Hindlimb muscle (tissue), 1 donor: ENCODE measurements at regions not wholly inside any gene's neighbourhood (a gene's known extent, or its start where the extent isn't known, plus 50 kb on each side); places are given as distances from the start of the nearest gene placed in this dataset.

Experiments used
- DNase-seq: peaks from one replicate; pipeline ENCODE4 v3.0.0-alpha.2; 2013

GRCh38 chr3:76702676-76703075 lies 337.2 kb upstream of the ROBO2 start:
- DNase-seq, result no peak

- no peak for DNase-seq
Observed at GRCh38 chr3:76715426-76715825, 324.5 kb upstream of the ROBO2 start.

- no peak for DNase-seq
Observed at GRCh38 chr3:76723366-76723765, 316.5 kb upstream of the ROBO2 start.

DNA sequence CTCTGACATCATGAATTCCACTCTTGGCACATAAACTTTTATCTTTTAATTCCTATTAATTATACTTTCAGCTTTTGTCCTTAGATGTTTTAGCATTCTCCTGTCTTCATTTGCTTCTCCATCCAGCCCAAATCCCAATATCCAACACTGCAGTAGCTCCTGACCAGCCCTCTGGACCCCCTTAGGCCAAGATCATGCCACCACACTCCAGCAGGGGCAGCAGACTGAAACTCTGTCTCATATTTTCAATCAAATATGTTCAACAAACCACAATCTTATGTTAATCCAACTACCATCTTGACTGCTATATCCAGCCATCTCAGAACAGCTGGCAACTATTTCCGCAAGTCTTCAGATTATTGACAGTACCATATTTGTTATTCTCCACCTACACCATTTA lies 315.8 kb upstream of the ROBO2 start:
- no peak for DNase-seq

GRCh38 chr3:76724706-76725105 lies 315.2 kb upstream of the ROBO2 start:
- no peak for DNase-seq

DNA sequence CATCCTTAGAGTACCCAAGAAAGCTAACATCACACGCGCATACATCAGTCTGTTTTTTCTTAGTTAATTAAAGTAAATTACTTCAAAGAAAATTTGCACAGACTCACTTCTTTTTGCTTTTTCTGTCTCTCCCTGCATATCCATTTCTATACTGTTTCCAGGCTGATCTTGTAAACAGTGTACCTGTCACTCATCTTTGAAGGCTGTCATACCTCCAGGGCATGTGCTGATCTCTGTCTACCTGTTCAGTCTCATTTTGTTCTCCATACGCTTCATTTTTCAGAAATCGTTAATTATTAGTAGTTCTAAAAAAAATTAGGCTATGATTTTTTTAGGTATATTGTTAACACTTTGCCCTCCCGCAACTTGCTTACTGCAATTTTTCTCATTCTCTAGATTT lies 313.9 kb upstream of the ROBO2 start:
- no peak for DNase-seq

- DNase-seq, result no peak
Observed at GRCh38 chr3:76728426-76728825, 311.5 kb upstream of the ROBO2 start.

DNA sequence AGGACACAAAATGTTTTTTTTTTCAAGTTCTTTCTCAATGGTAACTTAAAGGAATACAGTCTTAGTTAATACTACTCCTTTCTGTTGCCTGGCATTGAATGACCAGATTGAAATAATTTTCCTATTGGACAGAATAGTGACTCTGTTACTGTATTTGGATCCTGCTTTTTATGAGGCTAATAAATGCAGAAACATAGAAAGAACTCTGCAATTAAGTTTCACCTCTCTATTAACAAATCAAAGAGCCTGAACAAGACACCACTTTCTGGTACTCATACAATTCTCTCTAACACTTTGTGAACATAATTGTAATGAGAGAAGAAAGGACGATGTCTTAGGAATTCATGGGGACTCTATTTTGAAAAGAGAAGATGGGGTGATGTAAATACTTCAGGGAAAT lies 308.4 kb upstream of the ROBO2 start:
- no peak for DNase-seq

- no peak for DNase-seq
Observed at GRCh38 chr3:76733073-76733759, 306.7 kb upstream of the ROBO2 start.

DNA sequence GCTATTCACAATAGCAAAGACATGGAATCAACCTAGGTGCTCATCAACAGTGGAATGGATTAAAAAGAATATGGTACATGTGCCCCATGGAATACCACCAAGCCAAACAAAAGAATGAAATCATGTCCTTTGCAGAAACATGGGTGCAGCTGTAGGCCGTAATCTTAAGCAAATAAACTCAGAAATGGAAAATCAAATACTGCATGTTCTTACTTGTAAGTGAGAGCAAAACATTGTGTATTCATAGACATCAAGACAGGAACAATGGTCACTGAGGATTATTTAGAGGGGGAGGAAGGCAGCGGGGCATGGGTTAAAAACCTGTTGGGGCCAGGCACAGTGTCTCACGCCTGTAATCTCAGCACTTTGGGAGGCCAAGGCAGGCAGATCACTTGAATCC lies 304.7 kb upstream of the ROBO2 start:
- no peak for DNase-seq

GRCh38 chr3:76753599-76753998 lies 286.3 kb upstream of the ROBO2 start:
- DNase-seq, result no peak

- no peak for DNase-seq
Observed at GRCh38 chr3:76754247-76754646, 285.7 kb upstream of the ROBO2 start.

GRCh38 chr3:76756577-76756976 lies 283.3 kb upstream of the ROBO2 start:
- no peak for DNase-seq

- no peak for DNase-seq
Observed at GRCh38 chr3:76760336-76760735, 279.6 kb upstream of the ROBO2 start.

- DNase-seq, result no peak
Observed at GRCh38 chr3:76765511-76765910, 274.4 kb upstream of the ROBO2 start.

GRCh38 chr3:76768912-76769311 lies 271.0 kb upstream of the ROBO2 start:
- no peak for DNase-seq

GRCh38 chr3:76776927-76777326 lies 263.0 kb upstream of the ROBO2 start:
- no peak for DNase-seq

DNA sequence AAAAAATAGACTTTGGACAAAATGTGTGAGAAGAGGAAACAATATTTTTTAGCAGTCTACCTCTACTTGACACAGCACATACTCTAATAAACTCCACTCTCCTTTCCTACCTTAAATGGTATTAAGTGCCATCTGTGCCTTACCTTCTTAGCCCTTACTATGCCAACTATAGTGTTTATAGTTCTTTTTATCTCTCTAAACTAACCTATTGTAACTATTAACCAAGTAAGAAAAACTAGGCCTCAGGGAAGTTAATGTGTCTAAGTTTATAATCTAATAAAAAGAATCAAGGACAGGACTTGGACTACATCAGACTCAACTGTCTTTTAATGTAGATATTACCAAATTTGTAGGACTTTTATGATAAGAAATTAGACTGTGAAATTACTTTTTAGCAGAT lies 251.7 kb upstream of the ROBO2 start:
- no peak for DNase-seq

DNA sequence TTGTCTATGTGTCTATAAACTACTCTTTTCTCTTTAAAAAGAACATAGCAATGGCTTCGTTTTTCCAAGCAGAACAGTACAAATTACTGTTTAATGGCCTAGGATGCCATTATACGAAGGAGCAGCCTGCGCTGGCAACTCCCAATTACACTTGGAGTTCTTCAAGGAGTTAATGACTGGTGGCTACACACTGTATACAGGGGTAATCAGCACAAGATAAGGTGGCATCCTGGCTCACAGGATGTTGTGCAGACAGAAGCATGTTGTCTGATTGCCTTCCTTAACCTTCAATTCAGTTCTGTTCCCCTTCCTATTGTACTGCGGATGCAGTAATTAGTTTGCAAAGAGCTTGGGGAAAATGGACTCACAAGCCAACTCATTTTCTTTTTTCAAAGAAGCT lies 250.7 kb upstream of the ROBO2 start:
- DNase-seq, result no peak

DNA sequence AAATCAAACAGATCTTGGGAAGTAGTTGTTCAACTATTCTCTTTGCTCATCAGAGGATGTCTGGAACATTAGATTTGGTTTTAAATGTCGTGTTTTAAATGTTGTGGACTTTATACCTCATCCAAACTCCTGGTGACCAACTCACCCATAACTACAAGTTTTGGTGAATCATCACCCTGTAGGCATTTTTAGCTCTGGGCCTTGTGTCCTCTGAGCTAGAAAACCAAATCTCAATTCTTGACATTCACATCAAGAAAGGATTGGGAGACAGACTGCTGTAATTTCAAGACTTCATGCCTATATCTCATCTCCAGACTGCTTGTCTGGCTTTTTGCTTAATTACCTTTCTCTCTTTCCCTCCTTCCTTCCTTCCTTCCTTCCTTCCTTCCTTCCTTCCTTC lies 228.5 kb upstream of the ROBO2 start:
- DNase-seq, result no peak

DNA sequence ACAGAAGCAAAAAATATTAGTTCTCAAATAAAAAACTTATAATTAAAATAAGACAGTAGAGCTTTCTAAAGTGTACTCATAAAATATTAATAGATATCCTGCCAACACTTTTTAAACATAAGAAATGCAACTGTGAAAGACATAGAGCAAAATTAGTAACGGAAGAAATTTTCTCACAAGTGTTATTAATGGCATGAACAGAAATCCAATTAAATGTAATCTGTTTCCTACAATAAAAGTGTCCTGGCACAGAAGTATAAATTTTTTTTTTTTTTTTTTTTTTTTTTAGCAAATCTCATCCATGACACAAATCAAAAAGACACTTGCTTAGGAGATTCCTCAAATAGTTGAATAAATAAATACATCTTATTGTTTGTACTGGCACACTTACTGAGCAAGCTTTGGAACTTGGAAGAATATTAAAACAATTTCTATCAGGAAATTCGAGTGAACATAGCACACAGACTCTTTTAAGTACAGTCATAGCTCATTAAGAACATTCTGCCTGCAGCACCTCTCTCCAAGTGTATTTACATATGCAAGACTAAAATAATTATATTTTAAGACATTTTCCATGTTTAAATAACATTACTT lies 227.2 kb upstream of the ROBO2 start:
- DNase-seq, result no peak

DNA sequence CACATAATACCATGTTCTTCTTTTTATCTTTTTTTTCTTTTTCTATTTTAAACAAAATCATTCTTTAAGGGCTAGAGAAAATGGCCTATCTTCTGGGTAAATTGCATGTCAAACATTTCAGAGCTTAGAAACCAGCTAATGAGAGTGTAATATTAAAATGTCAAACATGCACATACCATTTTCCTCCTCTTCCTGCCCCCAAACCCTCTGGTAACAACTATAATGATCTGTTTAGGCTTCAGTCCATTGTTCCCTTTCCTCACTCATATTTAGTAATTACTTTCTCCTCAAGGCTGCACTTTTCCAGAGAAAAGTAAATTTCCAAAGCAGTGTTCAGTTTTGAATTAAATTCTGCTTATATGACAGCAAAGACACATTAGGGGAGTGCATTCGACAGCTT lies 224.3 kb upstream of the ROBO2 start:
- DNase-seq, result no peak

GRCh38 chr3:76820481-76820880 lies 219.4 kb upstream of the ROBO2 start:
- DNase-seq, result no peak

GRCh38 chr3:76824658-76825240 lies 215.2 kb upstream of the ROBO2 start:
- DNase-seq, result no peak

- DNase-seq, result peak; percentile 2
Observed at GRCh38 chr3:76826861-76827260, 213.0 kb upstream of the ROBO2 start.
